IMR-90 (cell line): ENCODE measurements at regions not wholly inside any gene's neighbourhood (a gene's known extent, or its start where the extent isn't known, plus 50 kb on each side); places are given as distances from the start of the nearest gene placed in this dataset.
A peak's percentile ranks its signal among the peaks of the same experiment; 100 is the strongest.

Experiments used
- ATAC-seq: fragments of 200-7000 bp; cut with Tn5 transposase; 2 replicates; pipeline ENCODE4 v1.9.1; 2020; ENCODE audit warnings: low read depth, mild to moderate bottlenecking, moderate library complexity
- BruUV-seq: library from RNA; stranded (reverse); fragments of 400-500 nt; replicated peaks from 2 replicates; lab custom pipeline; 2021; lab: Mats Ljungman, UMichigan
- CTCF ChIA-PET: fragments of 300-600 bp; formaldehyde crosslinking; extraction: SDS; loops from one replicate; lab custom pipeline; 2021; ENCODE audit warnings: antibody characterized with exemption; lab: Yijun Ruan, JAX
- POLR2A ChIA-PET: fragments of 300-600 bp; sonication (Branson Sonifier 250); formaldehyde crosslinking; loops from one replicate; lab custom pipeline; 2022; ENCODE audit warnings: antibody characterized with exemption; ENCODE audit not compliant: unreplicated experiment; lab: Charles Lee
- DNase-seq: peaks from one replicate; pipeline ENCODE4 v3.0.0; 2013
- H2AFZ ChIP-seq: replicated peaks from 2 replicates; pipeline ENCODE3; 2013; ENCODE audit warnings: low read length, mild to moderate bottlenecking; ENCODE audit not compliant: poor library complexity
- H2AK5ac ChIP-seq: 2 replicates; pipeline ENCODE4 v1.6.1; 2013; ENCODE audit warnings: low read depth, low read length, inconsistent platforms
- H2AK9ac ChIP-seq: replicated peaks from 2 replicates; pipeline ENCODE3; 2013; ENCODE audit warnings: mild to moderate bottlenecking, low read depth, low read length, moderate library complexity; ENCODE audit not compliant: poor library complexity
- H2BK120ac ChIP-seq: 2 replicates; pipeline ENCODE4 v1.6.1; 2013; ENCODE audit warnings: low read depth, low read length, inconsistent platforms
- H2BK15ac ChIP-seq: 3 replicates; pipeline ENCODE4 v1.6.1; 2013; ENCODE audit warnings: low read depth, low read length, inconsistent platforms
- H2BK20ac ChIP-seq: 2 replicates; pipeline ENCODE4 v1.6.1; 2013; ENCODE audit warnings: low read depth, mild to moderate bottlenecking, inconsistent platforms, low read length, moderate library complexity
- H2BK5ac ChIP-seq: 2 replicates; pipeline ENCODE4 v1.6.1; 2013; ENCODE audit warnings: mild to moderate bottlenecking, low read depth, low read length, inconsistent platforms; ENCODE audit not compliant: poor library complexity, severe bottlenecking
- H3K14ac ChIP-seq: replicated peaks from 2 replicates; pipeline ENCODE4 v1.6.1; 2013; ENCODE audit warnings: low read depth, low read length, inconsistent platforms
- H3K18ac ChIP-seq: 2 replicates; pipeline ENCODE4 v1.6.1; 2013; ENCODE audit warnings: low read depth, low read length, control low read depth
- H3K23ac ChIP-seq: 2 replicates; pipeline ENCODE4 v1.6.1; 2013; ENCODE audit warnings: low read depth, low read length, inconsistent platforms
- H3K27ac ChIP-seq: 2 replicates; pipeline ENCODE4 v1.5.1; 2013; ENCODE audit warnings: mild to moderate bottlenecking, control low read depth, low read length; ENCODE audit not compliant: insufficient read depth
- H3K27me3 ChIP-seq: 2 replicates; pipeline ENCODE4 v1.6.1; 2013; ENCODE audit warnings: low read length; ENCODE audit not compliant: control insufficient read depth, insufficient read depth
- H3K36me3 ChIP-seq: 2 replicates; pipeline ENCODE4 v1.6.1; 2013; ENCODE audit warnings: low read length, mixed read lengths; ENCODE audit not compliant: control insufficient read depth, insufficient read depth
- H3K4ac ChIP-seq: 2 replicates; pipeline ENCODE4 v1.6.1; 2013; ENCODE audit warnings: low read depth, low read length, inconsistent platforms
- H3K4me1 ChIP-seq: 2 replicates; pipeline ENCODE4 v1.6.1; 2013; ENCODE audit warnings: low read length, mixed read lengths; ENCODE audit not compliant: control insufficient read depth, insufficient read depth
- H3K4me2 ChIP-seq: 2 replicates; pipeline ENCODE4 v1.6.1; 2013; ENCODE audit warnings: low read depth, mild to moderate bottlenecking, control low read depth, low read length, moderate library complexity
- H3K4me3 ChIP-seq: 2 replicates; pipeline ENCODE4 v1.5.1; 2013; ENCODE audit warnings: low read depth, mild to moderate bottlenecking, control low read depth, low read length, moderate library complexity; ENCODE audit not compliant: insufficient read depth
- H3K56ac ChIP-seq: 2 replicates; pipeline ENCODE4 v1.6.1; 2013; ENCODE audit warnings: low read length, inconsistent platforms; ENCODE audit not compliant: insufficient read depth; ENCODE audit errors: extremely low read depth
- H3K79me1 ChIP-seq, 2 experiments: 2 replicates each; pipeline ENCODE4 v1.6.1; 2013; ENCODE audit warnings: low read length in 2 of 2, inconsistent platforms in 1 of 2, low read depth in 1 of 2
- H3K9ac ChIP-seq: 2 replicates; pipeline ENCODE4 v1.6.1; 2013; ENCODE audit warnings: low read depth, low read length, control low read depth
- H3K9me1 ChIP-seq: 2 replicates; pipeline ENCODE4 v1.6.1; 2013; ENCODE audit warnings: low read length, inconsistent platforms; ENCODE audit not compliant: insufficient read depth
- H3K9me3 ChIP-seq: 2 replicates; pipeline ENCODE4 v1.6.1; 2013; ENCODE audit warnings: low read length; ENCODE audit not compliant: control insufficient read depth, insufficient read depth
- H4K20me1 ChIP-seq: 2 replicates; pipeline ENCODE4 v1.6.1; 2013; ENCODE audit warnings: low read length, inconsistent platforms; ENCODE audit not compliant: insufficient read depth
- H4K5ac ChIP-seq: 2 replicates; pipeline ENCODE4 v1.6.1; 2013; ENCODE audit warnings: mild to moderate bottlenecking, low read depth, low read length, control low read depth
- H4K8ac ChIP-seq, 2 experiments: 2 replicates each; pipeline ENCODE4 v1.6.1; 2013; ENCODE audit warnings: low read depth in 2 of 2, low read length in 2 of 2, control low read depth in 1 of 2, inconsistent platforms in 1 of 2
- H4K91ac ChIP-seq: 2 replicates; pipeline ENCODE4 v1.6.1; 2013; ENCODE audit warnings: low read depth, low read length, inconsistent platforms; ENCODE audit not compliant: insufficient read depth
- BHLHE40 ChIP-seq: fragments of 150-350 bp; IDR thresholded peaks from 2 replicates; pipeline ENCODE4 v1.6.1; 2016; ENCODE audit warnings: mild to moderate bottlenecking, low read depth, low read length
- CEBPB ChIP-seq: IDR thresholded peaks from 2 replicates; pipeline ENCODE4 v1.6.1; 2012; ENCODE audit warnings: low read depth, low read length, improper control_type of control experiment
- MAFK ChIP-seq: IDR thresholded peaks from 2 replicates; pipeline ENCODE4 v1.6.1; 2012; ENCODE audit warnings: low read depth, low read length, improper control_type of control experiment
- MXI1 ChIP-seq: IDR thresholded peaks from 2 replicates; pipeline ENCODE4 v1.6.1; 2012; ENCODE audit warnings: low read depth, mild to moderate bottlenecking, low read length, moderate library complexity, borderline replicate concordance
- WGBS, 2 experiments: methylation state at CpG; one replicate each; pipeline versions ENCODE4 v1.1.5 to v1.1.7; 2013; ENCODE audit warnings: missing lambda C conversion rate in 2 of 2; ENCODE audit not compliant: insufficient read length in 1 of 2; ENCODE audit errors: extremely low coverage in 2 of 2; 5-methylcytosine and 5-hydroxymethylcytosine counted together
- dilution Hi-C: fragments of 300-500 bp; cut with HindIII; formaldehyde crosslinking; loops from one replicate; pipeline ENCODE4 v1.14.3; 2018; ENCODE audit warnings: low sequenced_read_pairs; ENCODE audit not compliant: unreplicated experiment
- in situ Hi-C: fragments of 300-500 bp; cut with MboI; formaldehyde crosslinking; loops from 3 replicates; pipeline ENCODE4 v1.14.3; 2019; ENCODE audit warnings: low sequenced_read_pairs, inconsistent platforms, mixed read lengths
- intact Hi-C: fragments of 100-400 bp; cut with micrococcal nuclease; formaldehyde crosslinking; loops from 2 replicates; pipeline ENCODE4 v1.10.0; 2022
- TF ChIP-seq, protein P1 (sequence below): fragments of 150-350 bp; IDR thresholded peaks from 2 replicates; pipeline ENCODE4 v1.6.1; 2017; ENCODE audit warnings: mild to moderate bottlenecking, antibody characterized with exemption, low read length, low read depth

DNA sequence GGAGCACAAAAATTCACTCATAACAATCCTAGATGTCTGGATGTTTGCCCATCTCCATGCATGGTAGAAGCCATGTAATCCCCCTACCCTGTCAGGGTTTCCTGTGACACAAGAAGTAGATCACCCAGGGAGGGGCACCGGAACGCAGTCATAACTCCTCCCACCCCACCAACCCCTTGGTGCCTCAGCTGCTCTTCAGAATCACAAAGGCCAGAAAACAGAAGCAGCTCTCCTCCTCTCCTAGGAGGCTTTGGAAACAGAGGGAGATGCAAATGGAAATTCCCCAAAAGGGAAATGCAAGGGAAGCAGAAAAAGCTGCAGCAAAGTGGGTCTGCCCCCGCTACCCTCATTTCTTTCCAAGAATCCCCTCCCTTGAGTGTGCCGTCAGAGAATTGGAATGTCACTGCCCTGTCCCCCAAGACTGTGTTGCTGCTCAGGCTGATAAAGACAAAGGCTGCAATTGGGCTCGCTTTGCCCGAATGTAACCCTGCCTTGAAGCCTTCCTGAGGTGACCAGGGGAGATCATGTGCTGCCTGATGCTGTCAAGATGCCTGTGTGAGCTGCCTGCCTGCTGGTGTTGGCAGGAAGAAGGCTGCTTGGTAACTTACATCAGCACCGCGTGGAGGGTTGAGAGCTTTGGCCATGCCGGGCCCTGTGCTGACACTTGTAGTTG, 65.5 kb upstream of the ABCA1 start:
- H3K4me2 ChIP-seq = peak overlapping the region; percentile 5
- TF ChIP-seq, protein P1, sequence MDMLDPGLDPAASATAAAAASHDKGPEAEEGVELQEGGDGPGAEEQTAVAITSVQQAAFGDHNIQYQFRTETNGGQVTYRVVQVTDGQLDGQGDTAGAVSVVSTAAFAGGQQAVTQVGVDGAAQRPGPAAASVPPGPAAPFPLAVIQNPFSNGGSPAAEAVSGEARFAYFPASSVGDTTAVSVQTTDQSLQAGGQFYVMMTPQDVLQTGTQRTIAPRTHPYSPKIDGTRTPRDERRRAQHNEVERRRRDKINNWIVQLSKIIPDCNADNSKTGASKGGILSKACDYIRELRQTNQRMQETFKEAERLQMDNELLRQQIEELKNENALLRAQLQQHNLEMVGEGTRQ = peak; percentile 77
- peak; percentile 94 for TF ChIP-seq MXI1
- no peak; the same call in 1 of the 2 replicates for TF ChIP-seq CEBPB
- TF ChIP-seq MAFK = peak; percentile 70
- peak; percentile 64 for TF ChIP-seq BHLHE40
- peaks cover 25% of the 10 kb centered on the region for H3K4me1 ChIP-seq
- peak overlapping the region; percentile 58 for H4K5ac ChIP-seq
- peak overlapping the region; percentile 83 for H3K27ac ChIP-seq
- H3K9me1 ChIP-seq = peaks cover 16% of the 10 kb centered on the region
- peak overlapping the region; percentile 66 for H2AK9ac ChIP-seq
- H3K14ac ChIP-seq = peak overlapping the region; percentile 35
- peak overlapping the region; percentile 88 for H2AFZ ChIP-seq
- peak overlapping the region; percentile 48 for H2AK5ac ChIP-seq
- peak; percentile 86 for DNase-seq
- dilution Hi-C loops (no loop called here), in situ Hi-C loops (loop anchor here (25.0 kb wide), 1 partner anchor 144 kb away; no protein-coding TSS in a partner anchor), intact Hi-C loops (loop anchor here (5.0 to 10.0 kb wide), 4 partner anchors 129 to 421 kb away; partner anchors contain the start of gene SLC44A1)
- WGBS, 2 experiments = no CpG with 5 or more reads among the region's 9 CpGs
- peak overlapping the region; percentile 82 for H3K23ac ChIP-seq
- no peaks in the 10 kb centered on the region for H3K27me3 ChIP-seq
- no peak overlapping the region for H3K4me3 ChIP-seq
- H3K9me3 ChIP-seq = no peaks in the 10 kb centered on the region
- ATAC-seq = peak; percentile 44
- H3K18ac ChIP-seq = peak overlapping the region; percentile 72
- no TSS peak for BruUV-seq
- peak overlapping the region; percentile 88 for H4K91ac ChIP-seq
- H2BK120ac ChIP-seq = peak overlapping the region; percentile 70
- peaks cover 0 to 5% of the 10 kb centered on the region in 2 experiments; a peak in 1 of 4 replicates for H3K79me1 ChIP-seq
- H2BK5ac ChIP-seq = peak overlapping the region; percentile 86
- no peaks in the 10 kb centered on the region for H4K20me1 ChIP-seq
- H2BK15ac ChIP-seq = peak overlapping the region; percentile 29; the same call in 2 of the 3 replicates
- H3K4ac ChIP-seq = peak overlapping the region; percentile 94
- peak overlapping the region; percentile 21 to 69; a peak in 3 of 4 replicates for H4K8ac ChIP-seq
- H2BK20ac ChIP-seq = peak overlapping the region; percentile 93
- peak overlapping the region; percentile 59 for H3K9ac ChIP-seq
- ChIA-PET POLR2A (no interaction called here), CTCF (interaction anchor here (0.6 to 1.3 kb wide), 2 partner anchors 13 to 75 kb away, joined by 3 to 4 read pairs; no protein-coding TSS in a partner anchor)
- H3K56ac ChIP-seq = peak overlapping the region; percentile 56; the same call in 1 of the 2 replicates
- H3K36me3 ChIP-seq = no peaks in the 10 kb centered on the region
